ENCODE measurements at regions not wholly inside any gene's neighbourhood (a gene's known extent, or its start where the extent isn't known, plus 50 kb on each side); places are given as distances from the start of the nearest gene placed in this dataset.

GRCh38 chr7:16080131-16080530 is 341.2 kb downstream of the CRPPA start:
- H3K4me3 ChIP-seq (ENCODE audit: low read depth in 1 of 3, low read length in 3 of 3) = no peak overlapping the region
- H3K27me3 ChIP-seq (ENCODE audit: control insufficient read depth in 4 of 4, insufficient read depth in 4 of 4, low read length in 3 of 4) = no peaks in the 10 kb centered on the region
- no peaks in the 10 kb centered on the region for H3K9me3 ChIP-seq (ENCODE audit: control insufficient read depth in 4 of 4, low read length in 3 of 4)
- H3K4me1 ChIP-seq (ENCODE audit: control insufficient read depth in 4 of 4, insufficient read depth in 4 of 4, low read length in 3 of 4) = no peaks in the 10 kb centered on the region
- no peak overlapping the region for H3K27ac ChIP-seq (ENCODE audit: low read depth in 1 of 2, low read length in 2 of 2)
- no peak for DNase-seq (ENCODE audit: low spot score)
- no peaks in the 10 kb centered on the region for H3K36me3 ChIP-seq (ENCODE audit: control insufficient read depth in 4 of 4, insufficient read depth in 3 of 4, low read depth in 1 of 4, low read length in 3 of 4)
- no peak overlapping the region for H3K9ac ChIP-seq (ENCODE audit: low read depth in 1 of 2, low read length in 2 of 2)
- TF ChIP-seq SP1 (IDR thresholded peaks at IDR 0.05) = no peak
- TF ChIP-seq REST (IDR thresholded peaks at IDR 0.05) = no peak
- no peak for TF ChIP-seq JUND (IDR thresholded peaks at IDR 0.05)
- TF ChIP-seq, protein P1, sequence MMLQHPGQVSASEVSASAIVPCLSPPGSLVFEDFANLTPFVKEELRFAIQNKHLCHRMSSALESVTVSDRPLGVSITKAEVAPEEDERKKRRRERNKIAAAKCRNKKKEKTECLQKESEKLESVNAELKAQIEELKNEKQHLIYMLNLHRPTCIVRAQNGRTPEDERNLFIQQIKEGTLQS (IDR thresholded peaks at IDR 0.05) = no peak
- no peak for TF ChIP-seq TAF1 (conservative IDR thresholded peaks at IDR 0.05)
- TF ChIP-seq NR2F2 (IDR thresholded peaks at IDR 0.05) = no peak
- no peak for TF ChIP-seq CTCF (IDR thresholded peaks at IDR 0.05; ENCODE audit: low read depth, low read length, missing input control)
- no peak for TF ChIP-seq FOXA1 (IDR thresholded peaks at IDR 0.05)
- no peak for TF ChIP-seq YY1 (IDR thresholded peaks at IDR 0.05)
- no peak for TF ChIP-seq EGR1 (IDR thresholded peaks at IDR 0.05; ENCODE audit: low read depth in 2 of 2)
- TF ChIP-seq RAD21 (IDR thresholded peaks at IDR 0.05) = no peak
- 97% methylated on average over 2 of the region's 2 CpGs for WGBS

DNA sequence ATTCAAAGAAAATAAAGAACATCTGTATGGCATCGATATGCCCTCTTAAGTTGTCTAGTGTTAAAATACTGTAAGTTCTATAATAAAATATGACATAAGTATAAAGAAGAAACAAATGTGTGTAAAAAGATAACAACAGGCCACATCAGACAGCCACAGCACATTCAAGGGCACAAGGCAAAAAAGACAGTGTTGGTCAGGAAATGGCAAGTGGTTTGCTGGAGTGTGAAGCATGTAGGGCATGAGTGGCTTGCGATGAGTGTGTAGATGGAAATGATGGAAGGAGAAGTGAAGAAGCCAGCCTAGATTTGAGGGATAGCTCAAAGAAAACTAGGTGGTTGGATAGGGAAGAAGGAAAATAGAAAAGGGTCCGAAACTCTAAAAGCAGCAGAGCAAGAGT is 341.6 kb downstream of the CRPPA start:
- 91% methylated on average over 3 of the region's 3 CpGs for WGBS
- no peaks in the 10 kb centered on the region for H3K9me3 ChIP-seq (ENCODE audit: control insufficient read depth in 4 of 4, low read length in 3 of 4)
- H3K36me3 ChIP-seq (ENCODE audit: control insufficient read depth in 4 of 4, insufficient read depth in 3 of 4, low read depth in 1 of 4, low read length in 3 of 4) = no peaks in the 10 kb centered on the region
- H3K27me3 ChIP-seq (ENCODE audit: control insufficient read depth in 4 of 4, insufficient read depth in 4 of 4, low read length in 3 of 4) = no peaks in the 10 kb centered on the region
- H3K9ac ChIP-seq (ENCODE audit: low read depth in 1 of 2, low read length in 2 of 2) = no peak overlapping the region
- no peak overlapping the region for H3K4me3 ChIP-seq (ENCODE audit: low read depth in 1 of 3, low read length in 3 of 3)
- H3K4me1 ChIP-seq (ENCODE audit: control insufficient read depth in 4 of 4, insufficient read depth in 4 of 4, low read length in 3 of 4) = no peaks in the 10 kb centered on the region
- H3K27ac ChIP-seq (ENCODE audit: low read depth in 1 of 2, low read length in 2 of 2) = no peak overlapping the region
- TF ChIP-seq CTCF (IDR thresholded peaks at IDR 0.05; ENCODE audit: low read depth, low read length, missing input control) (no peak), TAF1 (conservative IDR thresholded peaks at IDR 0.05) (no peak), GABPA (IDR thresholded peaks at IDR 0.05 in 1 of 2, conservative IDR thresholded peaks at IDR 0.05 in 1 of 2) (no peak), EGR1 (IDR thresholded peaks at IDR 0.05; ENCODE audit: low read depth in 2 of 2) (no peak), REST (IDR thresholded peaks at IDR 0.05) (no peak), FOXA2 (IDR thresholded peaks at IDR 0.05) (no peak), HNF4G (IDR thresholded peaks at IDR 0.05) (no peak), SP1 (IDR thresholded peaks at IDR 0.05) (no peak), RAD21 (IDR thresholded peaks at IDR 0.05) (no peak), YY1 (IDR thresholded peaks at IDR 0.05) (no peak), JUND (IDR thresholded peaks at IDR 0.05) (no peak), ZBTB33 (IDR thresholded peaks at IDR 0.05) (no peak), RXRA (IDR thresholded peaks at IDR 0.05) (no peak), FOXA1 (IDR thresholded peaks at IDR 0.05) (no peak)
- no peak for DNase-seq (ENCODE audit: low spot score)

Measured in liver (tissue), 8 donors.